Endothelial cell (in vitro differentiated cells): ENCODE measurements at regions not wholly inside any gene's neighbourhood (a gene's known extent, or its start where the extent isn't known, plus 50 kb on each side); places are given as distances from the start of the nearest gene placed in this dataset.

ENCODE experiments used
- DNase-seq: peaks from one replicate; pipeline ENCODE4 v3.0.0; 2021; ENCODE audit warnings: low spot score
- H3K27ac Mint-ChIP-seq: one replicate; pipeline ENCODE4 v1.8.0; 2021; ENCODE audit warnings: mixed read lengths, inconsistent platforms; ENCODE audit not compliant: unreplicated experiment
- H3K27me3 Mint-ChIP-seq: one replicate; pipeline ENCODE4 v1.8.0; 2021; ENCODE audit warnings: mild to moderate bottlenecking, moderate library complexity, mixed read lengths, inconsistent platforms; ENCODE audit not compliant: unreplicated experiment
- H3K36me3 Mint-ChIP-seq: one replicate; pipeline ENCODE4 v1.8.0; 2021; ENCODE audit warnings: mild to moderate bottlenecking, low read depth, mixed read lengths, inconsistent platforms; ENCODE audit not compliant: unreplicated experiment
- H3K4me1 Mint-ChIP-seq: one replicate; pipeline ENCODE4 v1.8.0; 2021; ENCODE audit warnings: mild to moderate bottlenecking, mixed read lengths, inconsistent platforms; ENCODE audit not compliant: unreplicated experiment
- H3K4me3 Mint-ChIP-seq: one replicate; pipeline ENCODE4 v1.8.0; 2021; ENCODE audit warnings: mild to moderate bottlenecking, mixed read lengths, inconsistent platforms; ENCODE audit not compliant: unreplicated experiment
- H3K9me3 Mint-ChIP-seq: one replicate; pipeline ENCODE4 v1.8.0; 2021; ENCODE audit warnings: mixed read lengths, inconsistent platforms; ENCODE audit not compliant: unreplicated experiment
- CTCF ChIP-seq: fragments of 200-600 bp; sonication (generic); IDR thresholded peaks from one replicate; pipeline ENCODE4 v1.5.0; 2021; ENCODE audit warnings: antibody characterized with exemption; ENCODE audit not compliant: unreplicated experiment

- DNase-seq: no peak
- Mint-ChIP-seq H3K27ac (no peak overlapping the region), H3K4me3 (no peak overlapping the region), H3K27me3 (no peaks in the 10 kb centered on the region), H3K9me3 (no peaks in the 10 kb centered on the region), H3K36me3 (no peaks in the 10 kb centered on the region), H3K4me1 (no peaks in the 10 kb centered on the region)
- TF ChIP-seq CTCF: no peak
Observed at GRCh38 chr3:83670416-83670815, 1288.4 kb upstream of the CADM2 start.

GRCh38 chr3:83683937-83684598 lies 1274.7 kb upstream of the CADM2 start:
- no peaks in the 10 kb centered on the region for H3K9me3 Mint-ChIP-seq
- H3K36me3 Mint-ChIP-seq: no peaks in the 10 kb centered on the region
- H3K27me3 Mint-ChIP-seq: peaks cover 2% of the 10 kb centered on the region
- no peak for DNase-seq
- no peak overlapping the region for H3K4me3 Mint-ChIP-seq
- H3K27ac Mint-ChIP-seq: no peak overlapping the region
- H3K4me1 Mint-ChIP-seq: no peaks in the 10 kb centered on the region
- TF ChIP-seq CTCF: no peak

GRCh38 chr3:83706669-83707068 lies 1252.1 kb upstream of the CADM2 start:
- H3K4me1 Mint-ChIP-seq: peaks cover 2% of the 10 kb centered on the region
- H3K9me3 Mint-ChIP-seq: no peaks in the 10 kb centered on the region
- H3K4me3 Mint-ChIP-seq: no peak overlapping the region
- DNase-seq: no peak
- H3K27ac Mint-ChIP-seq: no peak overlapping the region
- no peaks in the 10 kb centered on the region for H3K27me3 Mint-ChIP-seq
- no peaks in the 10 kb centered on the region for H3K36me3 Mint-ChIP-seq
- TF ChIP-seq CTCF: no peak

GRCh38 chr3:83715307-83715706 lies 1243.5 kb upstream of the CADM2 start:
- H3K9me3 Mint-ChIP-seq: no peaks in the 10 kb centered on the region
- no peak for DNase-seq
- TF ChIP-seq CTCF: no peak
- no peaks in the 10 kb centered on the region for H3K27me3 Mint-ChIP-seq
- no peak overlapping the region for H3K4me3 Mint-ChIP-seq
- no peaks in the 10 kb centered on the region for H3K36me3 Mint-ChIP-seq
- H3K27ac Mint-ChIP-seq: no peak overlapping the region
- H3K4me1 Mint-ChIP-seq: no peaks in the 10 kb centered on the region

GRCh38 chr3:83729576-83729975 lies 1229.2 kb upstream of the CADM2 start:
- DNase-seq: no peak
- Mint-ChIP-seq H3K9me3 (peaks cover 13% of the 10 kb centered on the region), H3K4me3 (no peak overlapping the region), H3K4me1 (no peaks in the 10 kb centered on the region), H3K27ac (no peak overlapping the region), H3K27me3 (no peaks in the 10 kb centered on the region), H3K36me3 (peaks cover 4% of the 10 kb centered on the region)
- TF ChIP-seq CTCF: no peak
